ENCODE measurements at regions not wholly inside any gene's neighbourhood (a gene's known extent, or its start where the extent isn't known, plus 50 kb on each side); places are given as distances from the start of the nearest gene placed in this dataset.

- H3K9ac ChIP-seq (ENCODE audit: low read length): no peak overlapping the region
- peak; percentile 11 for DNase-seq (ENCODE audit: low read depth)
These were observed 100.6 kb upstream of the IER5L start for GRCh38 chr9:129278391-129279237.

DNA sequence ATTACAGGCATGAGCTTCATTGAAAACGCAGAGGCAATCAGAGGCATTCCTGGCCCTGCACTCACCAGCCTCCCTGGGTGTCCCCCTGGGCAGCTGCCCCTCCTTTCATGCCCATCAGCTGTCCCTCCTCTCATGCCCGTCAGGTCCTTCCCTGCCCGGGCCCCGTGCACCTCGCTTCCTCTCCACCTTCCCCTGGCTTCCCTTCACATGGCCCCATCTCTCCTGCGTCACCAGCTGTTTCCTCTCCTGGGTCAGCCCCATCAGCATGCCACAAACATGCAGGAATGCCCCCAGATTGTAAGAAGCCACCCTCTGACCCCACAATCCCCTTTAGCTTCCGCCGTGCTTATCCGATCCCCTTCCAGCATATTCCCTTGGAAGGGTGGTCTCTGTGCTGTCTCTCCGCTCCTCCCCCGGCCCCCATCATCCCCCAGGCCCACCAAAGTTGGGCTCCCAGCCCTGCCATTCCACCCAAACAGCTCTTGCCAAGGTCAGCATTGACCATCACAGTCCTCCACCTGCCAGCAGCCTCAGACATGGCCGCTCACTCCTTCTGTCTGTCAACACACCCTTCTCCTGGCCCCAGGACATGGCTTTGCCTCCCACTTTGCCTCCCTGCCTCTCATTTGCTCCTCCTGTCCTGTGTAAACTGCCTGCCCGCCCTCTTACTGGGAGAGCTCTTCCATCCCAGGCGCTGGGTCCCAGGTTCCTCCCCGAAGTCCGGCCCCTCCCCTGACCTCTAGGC lies 98.6 kb upstream of the IER5L start:
- no peak overlapping the region for H3K9ac ChIP-seq (ENCODE audit: low read length)
- DNase-seq (ENCODE audit: low read depth): no peak
- H3K36me3 ChIP-seq (ENCODE audit: control insufficient read depth, insufficient read depth, low read length, severe bottlenecking): no peaks in the 10 kb centered on the region
- no peak overlapping the region for H3K4me3 ChIP-seq (ENCODE audit: low read length)
- H3K4me1 ChIP-seq (ENCODE audit: control insufficient read depth, insufficient read depth, low read length): no peaks in the 10 kb centered on the region
- H3K9me3 ChIP-seq (ENCODE audit: control insufficient read depth, low read length): no peaks in the 10 kb centered on the region
- H3K27me3 ChIP-seq (replicated peaks; ENCODE audit: control insufficient read depth, insufficient read depth, low read length): peaks cover 15% of the 10 kb centered on the region

More at GRCh38 chr9:129278391-129279237, 100.6 kb upstream of the IER5L start:
- Histone ChIP-seq H3K4me3 (ENCODE audit: low read length) (no peak overlapping the region), H3K4me1 (ENCODE audit: control insufficient read depth, insufficient read depth, low read length) (no peaks in the 10 kb centered on the region), H3K36me3 (ENCODE audit: control insufficient read depth, insufficient read depth, low read length, severe bottlenecking) (no peaks in the 10 kb centered on the region), H3K27me3 (replicated peaks; ENCODE audit: control insufficient read depth, insufficient read depth, low read length) (peaks cover 15% of the 10 kb centered on the region), H3K9me3 (ENCODE audit: control insufficient read depth, low read length) (no peaks in the 10 kb centered on the region)

DNA sequence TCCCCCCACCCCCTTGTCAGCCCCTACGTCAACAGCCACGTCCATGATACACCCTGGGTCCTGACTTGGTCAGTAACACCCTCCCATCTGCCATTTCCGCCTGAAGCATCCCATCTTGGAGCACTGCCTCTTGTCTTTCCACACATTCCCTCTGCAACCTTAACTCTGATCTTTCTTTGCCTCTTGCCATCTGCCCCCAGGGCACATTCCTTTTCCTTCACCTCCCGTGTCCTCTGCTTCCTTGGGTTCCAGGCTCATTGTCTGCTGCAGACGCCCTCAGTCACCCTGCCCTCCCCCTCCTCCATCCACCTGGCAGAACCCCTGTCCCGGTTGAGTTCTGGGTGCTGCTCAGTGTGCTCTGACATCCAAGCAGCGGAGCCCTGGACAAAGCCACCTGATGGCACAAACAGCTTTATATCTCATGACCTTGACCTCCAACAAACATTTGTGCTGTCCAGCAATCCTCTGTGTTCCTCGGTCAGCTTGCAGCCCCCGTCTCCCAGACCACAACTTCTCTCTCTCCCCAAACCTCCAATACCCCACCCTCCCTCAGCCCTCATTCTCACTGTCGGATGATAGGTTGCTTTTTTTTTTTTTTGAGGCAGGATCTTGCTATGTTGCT lies 97.7 kb upstream of the IER5L start:
- Histone ChIP-seq H3K4me3 (ENCODE audit: low read length) (no peak overlapping the region), H3K36me3 (ENCODE audit: control insufficient read depth, insufficient read depth, low read length, severe bottlenecking) (no peaks in the 10 kb centered on the region), H3K9ac (ENCODE audit: low read length) (no peak overlapping the region), H3K9me3 (ENCODE audit: control insufficient read depth, low read length) (no peaks in the 10 kb centered on the region), H3K27me3 (replicated peaks; ENCODE audit: control insufficient read depth, insufficient read depth, low read length) (peaks cover 15% of the 10 kb centered on the region), H3K4me1 (ENCODE audit: control insufficient read depth, insufficient read depth, low read length) (peaks cover 8% of the 10 kb centered on the region)
- no peak for DNase-seq (ENCODE audit: low read depth)

DNA sequence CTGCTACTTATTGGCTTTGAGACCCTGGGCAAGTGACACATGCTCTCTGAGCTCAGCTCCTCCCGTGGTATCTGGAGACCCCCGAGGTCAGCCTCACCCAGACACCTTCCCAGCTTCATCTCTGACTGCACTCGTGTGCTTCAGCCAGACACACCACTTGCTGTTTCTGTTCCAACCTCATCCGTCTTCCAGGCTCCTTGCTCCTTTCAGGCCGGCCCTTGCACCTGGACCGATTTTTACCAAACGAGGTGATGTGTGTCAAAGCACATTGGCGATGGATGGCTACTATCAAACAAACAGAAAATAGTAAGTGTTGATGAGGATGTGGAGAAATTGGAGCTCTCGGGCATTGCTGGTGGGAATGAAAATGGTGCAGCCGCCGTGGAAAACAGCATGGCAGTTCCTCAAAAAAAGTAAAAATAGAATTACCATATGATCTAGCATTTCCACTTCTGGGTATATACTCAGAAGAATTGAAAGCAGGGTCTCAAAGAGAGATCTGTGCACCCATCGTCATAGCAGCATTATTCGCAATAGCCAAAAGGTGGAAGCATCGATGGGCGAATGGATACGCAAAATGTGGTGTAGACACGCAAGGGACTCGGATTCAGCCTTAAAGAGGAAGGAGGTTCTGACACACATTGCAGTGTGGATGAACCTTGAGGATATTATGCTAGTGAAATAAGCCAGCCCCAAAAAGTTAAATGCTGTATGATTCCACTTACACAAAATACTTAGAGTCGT lies 96.1 kb upstream of the IER5L start:
- no peak overlapping the region for H3K9ac ChIP-seq (ENCODE audit: low read length)
- H3K27me3 ChIP-seq (replicated peaks; ENCODE audit: control insufficient read depth, insufficient read depth, low read length): peaks cover 15% of the 10 kb centered on the region
- H3K4me1 ChIP-seq (ENCODE audit: control insufficient read depth, insufficient read depth, low read length): peaks cover 10% of the 10 kb centered on the region
- no peak for DNase-seq (ENCODE audit: low read depth)
- H3K36me3 ChIP-seq (ENCODE audit: control insufficient read depth, insufficient read depth, low read length, severe bottlenecking): no peaks in the 10 kb centered on the region
- no peaks in the 10 kb centered on the region for H3K9me3 ChIP-seq (ENCODE audit: control insufficient read depth, low read length)
- H3K4me3 ChIP-seq (ENCODE audit: low read length): no peak overlapping the region

DNA sequence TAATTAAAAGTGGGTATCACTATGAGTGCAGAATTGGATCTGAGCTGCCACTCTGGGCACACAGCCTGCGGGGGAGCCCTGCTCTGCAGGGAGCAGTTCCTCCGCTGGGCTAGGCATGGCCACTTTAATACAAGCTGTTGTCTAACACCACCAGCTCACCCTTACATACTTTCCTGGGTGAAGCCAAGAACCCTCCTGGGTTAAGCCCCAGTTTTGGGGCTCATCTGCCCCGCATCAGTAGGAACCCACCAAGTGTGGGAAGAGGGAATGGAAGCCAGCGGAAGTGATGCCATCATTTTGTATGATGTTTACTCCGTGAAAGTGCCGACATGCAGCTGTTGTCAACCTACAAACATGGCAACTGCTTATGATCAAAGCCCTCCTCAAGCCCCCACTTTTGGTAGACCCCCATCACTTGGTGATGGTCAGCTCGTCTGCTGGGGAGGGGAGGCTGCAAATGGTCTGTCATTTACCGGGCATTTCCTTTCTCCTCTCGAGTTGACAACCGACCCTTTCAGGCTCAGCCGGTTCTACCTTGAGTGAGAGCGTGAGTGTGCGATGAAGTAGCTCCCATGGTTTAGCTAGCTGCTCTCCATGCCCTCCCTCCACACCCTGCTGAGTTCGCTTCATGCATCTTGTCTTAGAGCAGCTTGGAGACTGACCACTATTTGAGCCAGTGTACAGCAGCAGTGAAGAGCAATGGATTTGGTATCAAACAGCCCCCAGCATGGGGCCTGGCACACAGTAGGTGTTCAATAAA lies 95.3 kb upstream of the IER5L start:
- H3K36me3 ChIP-seq (ENCODE audit: control insufficient read depth, insufficient read depth, low read length, severe bottlenecking): no peaks in the 10 kb centered on the region
- H3K27me3 ChIP-seq (replicated peaks; ENCODE audit: control insufficient read depth, insufficient read depth, low read length): peaks cover 10% of the 10 kb centered on the region
- H3K9ac ChIP-seq (ENCODE audit: low read length): no peak overlapping the region
- H3K4me1 ChIP-seq (ENCODE audit: control insufficient read depth, insufficient read depth, low read length): peaks cover 10% of the 10 kb centered on the region
- no peak for DNase-seq (ENCODE audit: low read depth)
- no peaks in the 10 kb centered on the region for H3K9me3 ChIP-seq (ENCODE audit: control insufficient read depth, low read length)
- H3K4me3 ChIP-seq (ENCODE audit: low read length): no peak overlapping the region

- Histone ChIP-seq H3K4me1 (ENCODE audit: control insufficient read depth, insufficient read depth, low read length) (peaks cover 10% of the 10 kb centered on the region), H3K4me3 (ENCODE audit: low read length) (no peak overlapping the region), H3K9me3 (ENCODE audit: control insufficient read depth, low read length) (no peaks in the 10 kb centered on the region), H3K27me3 (replicated peaks; ENCODE audit: control insufficient read depth, insufficient read depth, low read length) (peaks cover 10% of the 10 kb centered on the region), H3K36me3 (ENCODE audit: control insufficient read depth, insufficient read depth, low read length, severe bottlenecking) (no peaks in the 10 kb centered on the region), H3K9ac (ENCODE audit: low read length) (no peak overlapping the region)
- DNase-seq (ENCODE audit: low read depth): no peak
These were observed 94.4 kb upstream of the IER5L start for GRCh38 chr9:129272348-129273025.

DNA sequence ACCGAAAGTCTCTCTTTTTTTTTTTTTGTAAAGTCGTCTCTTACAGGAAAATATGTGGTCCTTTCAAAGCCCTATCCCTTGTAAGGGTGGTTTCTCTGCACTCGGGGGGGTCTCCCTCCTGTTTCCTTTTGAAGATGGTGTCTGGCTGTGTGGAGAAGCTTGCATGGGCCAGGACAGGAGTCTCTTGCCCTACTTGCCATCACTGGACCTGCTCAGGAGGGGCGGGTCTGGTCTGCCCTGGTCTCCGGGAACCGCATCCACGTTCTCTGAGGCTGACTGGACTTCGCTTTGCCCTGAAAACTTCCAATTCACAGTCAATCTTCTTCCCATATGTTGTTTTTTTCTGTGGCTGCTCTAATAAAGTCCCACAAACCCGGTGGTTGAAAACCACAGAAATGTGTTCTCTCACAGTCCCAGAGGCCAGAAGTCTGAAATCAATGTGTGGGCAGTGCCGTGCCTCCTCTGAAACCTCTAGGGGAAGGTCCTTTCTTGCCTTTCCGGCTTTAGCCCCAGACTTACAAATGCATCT lies 92.9 kb upstream of the IER5L start:
- H3K9me3 ChIP-seq (ENCODE audit: control insufficient read depth, low read length): no peaks in the 10 kb centered on the region
- peak; percentile 76 for DNase-seq (ENCODE audit: low read depth)
- peaks cover 10% of the 10 kb centered on the region for H3K4me1 ChIP-seq (ENCODE audit: control insufficient read depth, insufficient read depth, low read length)
- no peaks in the 10 kb centered on the region for H3K36me3 ChIP-seq (ENCODE audit: control insufficient read depth, insufficient read depth, low read length, severe bottlenecking)
- peaks cover 7% of the 10 kb centered on the region for H3K27me3 ChIP-seq (replicated peaks; ENCODE audit: control insufficient read depth, insufficient read depth, low read length)
- peak overlapping the region; percentile 51 for H3K9ac ChIP-seq (ENCODE audit: low read length)
- peak overlapping the region; percentile 27 for H3K4me3 ChIP-seq (ENCODE audit: low read length)

GRCh38 chr9:129270205-129270604 lies 92.1 kb upstream of the IER5L start:
- Histone ChIP-seq H3K9ac (ENCODE audit: low read length) (no peak overlapping the region), H3K9me3 (ENCODE audit: control insufficient read depth, low read length) (no peaks in the 10 kb centered on the region), H3K4me3 (ENCODE audit: low read length) (no peak overlapping the region), H3K4me1 (ENCODE audit: control insufficient read depth, insufficient read depth, low read length) (peaks cover 10% of the 10 kb centered on the region), H3K27me3 (replicated peaks; ENCODE audit: control insufficient read depth, insufficient read depth, low read length) (peaks cover 7% of the 10 kb centered on the region), H3K36me3 (ENCODE audit: control insufficient read depth, insufficient read depth, low read length, severe bottlenecking) (no peaks in the 10 kb centered on the region)
- no peak for DNase-seq (ENCODE audit: low read depth)

DNA sequence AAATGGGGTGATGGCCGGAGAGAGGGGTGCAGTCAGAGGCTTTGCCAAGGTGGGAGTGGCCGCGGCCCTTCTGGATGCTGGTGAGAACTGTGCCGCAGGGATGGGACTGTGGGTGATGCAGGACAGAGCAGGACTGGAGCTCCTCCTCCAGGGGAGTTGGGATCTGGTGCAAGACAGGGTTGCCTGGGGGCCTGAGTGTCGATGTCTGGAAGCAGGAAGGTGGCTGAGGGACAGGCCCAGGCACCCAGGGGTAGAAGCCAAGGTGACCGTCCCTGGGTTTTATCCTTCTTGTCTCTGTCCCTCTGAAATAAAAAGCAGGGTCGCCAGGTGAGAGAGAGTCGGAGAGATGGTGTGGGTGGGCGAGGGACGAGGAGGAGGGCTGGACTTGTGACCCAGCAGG lies 89.1 kb upstream of the IER5L start:
- Histone ChIP-seq H3K27me3 (replicated peaks; ENCODE audit: control insufficient read depth, insufficient read depth, low read length) (peaks cover 4% of the 10 kb centered on the region), H3K9ac (ENCODE audit: low read length) (no peak overlapping the region), H3K4me3 (ENCODE audit: low read length) (no peak overlapping the region), H3K36me3 (ENCODE audit: control insufficient read depth, insufficient read depth, low read length, severe bottlenecking) (no peaks in the 10 kb centered on the region), H3K9me3 (ENCODE audit: control insufficient read depth, low read length) (no peaks in the 10 kb centered on the region), H3K4me1 (ENCODE audit: control insufficient read depth, insufficient read depth, low read length) (peaks cover 10% of the 10 kb centered on the region)
- DNase-seq (ENCODE audit: low read depth): no peak

DNA sequence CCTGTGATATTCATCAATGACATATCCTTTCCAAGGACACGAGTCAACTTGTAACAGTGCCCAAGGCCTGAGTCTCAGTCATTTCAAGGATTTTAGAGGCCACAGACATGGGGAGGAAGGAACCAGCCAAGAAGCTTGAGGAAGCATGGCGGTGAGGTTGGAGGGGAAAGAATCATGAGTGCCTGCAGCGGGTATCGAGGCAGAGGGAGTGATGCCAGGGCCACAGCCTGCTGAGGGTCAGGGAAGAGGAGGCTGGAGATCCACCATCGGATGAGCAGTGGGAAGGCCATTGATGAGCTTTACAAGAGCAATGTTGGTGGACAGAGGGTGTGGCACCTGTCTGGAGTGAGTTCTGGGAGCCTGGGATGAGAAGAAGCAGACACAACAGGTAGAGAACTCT lies 88.5 kb upstream of the IER5L start:
- Histone ChIP-seq H3K27me3 (replicated peaks; ENCODE audit: control insufficient read depth, insufficient read depth, low read length) (peaks cover 4% of the 10 kb centered on the region), H3K4me3 (ENCODE audit: low read length) (no peak overlapping the region), H3K9me3 (ENCODE audit: control insufficient read depth, low read length) (no peaks in the 10 kb centered on the region), H3K9ac (ENCODE audit: low read length) (no peak overlapping the region), H3K4me1 (ENCODE audit: control insufficient read depth, insufficient read depth, low read length) (peaks cover 10% of the 10 kb centered on the region), H3K36me3 (ENCODE audit: control insufficient read depth, insufficient read depth, low read length, severe bottlenecking) (no peaks in the 10 kb centered on the region)
- no peak for DNase-seq (ENCODE audit: low read depth)
